ENCODE measurements at regions not wholly inside any gene's neighbourhood (a gene's known extent, or its start where the extent isn't known, plus 50 kb on each side); places are given as distances from the start of the nearest gene placed in this dataset.

GRCh38 chr4:35772291-35772690 lies 472.0 kb downstream of the ARAP2 start:
- Histone ChIP-seq H3K27me3 (ENCODE audit: control insufficient read depth in 1 of 2, insufficient read depth in 2 of 2, low read length in 2 of 2) (no peaks in the 10 kb centered on the region), H3K36me3 (ENCODE audit: insufficient read depth, low read length) (no peaks in the 10 kb centered on the region), H3K4me3 (ENCODE audit: low read length) (no peak overlapping the region), H3K4me1 (ENCODE audit: insufficient read depth, low read length) (no peaks in the 10 kb centered on the region), H3K27ac (ENCODE audit: low read depth in 1 of 2, low read length in 2 of 2) (no peak overlapping the region), H3K9me3 (ENCODE audit: control insufficient read depth in 1 of 2, insufficient read depth in 1 of 2, low read length in 2 of 2) (peaks cover 0 to 4% of the 10 kb centered on the region in 2 experiments)
- ChIA-PET CTCF (interaction anchor here (1.1 to 1.2 kb wide), 2 partner anchors 13 to 20 kb away, joined by 3 read pairs; no protein-coding TSS in a partner anchor), POLR2A (no interaction called here)
- Mint-ChIP-seq H3K4me1 (ENCODE audit: low read depth) (no peaks in the 10 kb centered on the region), H3K27ac (no peak overlapping the region), H3K9me3 (no peaks in the 10 kb centered on the region), H3K4me3 (no peak overlapping the region), H3K27me3 (no peaks in the 10 kb centered on the region), H3K36me3 (ENCODE audit: low read depth) (no peaks in the 10 kb centered on the region)
- no peak for TF ChIP-seq CTCF (IDR thresholded peaks at IDR 0.05)
- no peak for ATAC-seq (ENCODE audit: poor library complexity)
- DNase-seq, result no peak
- intact Hi-C loops (cut with DNase I, micrococcal nuclease), result no loop called here

DNA sequence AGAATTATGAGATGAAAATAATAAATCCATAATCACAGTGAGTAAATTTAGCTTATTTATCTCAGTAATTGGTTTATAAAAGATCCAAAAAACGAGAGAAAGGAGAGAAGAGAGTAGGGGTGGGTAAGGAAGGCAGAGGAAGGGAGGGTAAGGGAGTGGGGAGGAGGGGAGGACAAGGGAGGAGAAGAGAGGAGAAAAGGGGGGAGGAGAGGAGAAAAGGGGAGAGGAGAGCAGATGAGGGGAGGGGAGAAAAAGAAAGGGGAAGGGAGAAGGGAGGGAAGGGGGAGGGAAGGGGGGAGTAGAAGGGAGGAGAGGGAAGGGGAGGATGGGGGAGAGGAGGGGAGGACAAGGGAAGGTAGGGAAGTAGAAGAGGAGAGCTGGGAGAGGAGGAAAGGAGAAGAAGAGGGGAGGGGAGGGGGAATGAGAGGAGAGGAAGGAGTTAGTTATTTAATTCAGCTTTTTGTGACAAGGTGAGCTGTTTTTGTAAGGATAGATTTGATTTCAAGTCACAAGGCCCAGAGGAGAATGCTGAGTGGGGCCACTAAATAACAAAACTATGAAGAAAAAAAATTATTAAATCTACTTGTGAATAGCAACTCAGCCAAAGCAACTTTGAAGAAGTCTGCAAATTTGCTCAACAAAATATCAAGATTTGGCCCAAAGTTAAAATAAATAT lies 454.3 kb downstream of the ARAP2 start:
- H3K9me3 Mint-ChIP-seq, result no peaks in the 10 kb centered on the region
- no peaks in the 10 kb centered on the region for H3K27me3 Mint-ChIP-seq
- H3K4me3 Mint-ChIP-seq, result no peak overlapping the region
- H3K4me1 Mint-ChIP-seq (ENCODE audit: low read depth), result no peaks in the 10 kb centered on the region
- H3K36me3 Mint-ChIP-seq (ENCODE audit: low read depth), result no peaks in the 10 kb centered on the region
- no peak for TF ChIP-seq CTCF (IDR thresholded peaks at IDR 0.05)
- Histone ChIP-seq H3K36me3 (ENCODE audit: insufficient read depth, low read length) (no peaks in the 10 kb centered on the region), H3K9me3 (ENCODE audit: control insufficient read depth in 1 of 2, insufficient read depth in 1 of 2, low read length in 2 of 2) (no peaks in the 10 kb centered on the region), H3K4me3 (ENCODE audit: low read length) (no peak overlapping the region), H3K27ac (ENCODE audit: low read depth in 1 of 2, low read length in 2 of 2) (no peak overlapping the region), H3K27me3 (ENCODE audit: control insufficient read depth in 1 of 2, insufficient read depth in 2 of 2, low read length in 2 of 2) (no peaks in the 10 kb centered on the region), H3K4me1 (ENCODE audit: insufficient read depth, low read length) (no peaks in the 10 kb centered on the region)
- intact Hi-C loops (cut with DNase I, micrococcal nuclease), result no loop called here
- ATAC-seq (ENCODE audit: poor library complexity), result no peak
- ChIA-PET POLR2A (no interaction called here), CTCF (no interaction called here)
- DNase-seq, result no peak
- H3K27ac Mint-ChIP-seq, result no peak overlapping the region

DNA sequence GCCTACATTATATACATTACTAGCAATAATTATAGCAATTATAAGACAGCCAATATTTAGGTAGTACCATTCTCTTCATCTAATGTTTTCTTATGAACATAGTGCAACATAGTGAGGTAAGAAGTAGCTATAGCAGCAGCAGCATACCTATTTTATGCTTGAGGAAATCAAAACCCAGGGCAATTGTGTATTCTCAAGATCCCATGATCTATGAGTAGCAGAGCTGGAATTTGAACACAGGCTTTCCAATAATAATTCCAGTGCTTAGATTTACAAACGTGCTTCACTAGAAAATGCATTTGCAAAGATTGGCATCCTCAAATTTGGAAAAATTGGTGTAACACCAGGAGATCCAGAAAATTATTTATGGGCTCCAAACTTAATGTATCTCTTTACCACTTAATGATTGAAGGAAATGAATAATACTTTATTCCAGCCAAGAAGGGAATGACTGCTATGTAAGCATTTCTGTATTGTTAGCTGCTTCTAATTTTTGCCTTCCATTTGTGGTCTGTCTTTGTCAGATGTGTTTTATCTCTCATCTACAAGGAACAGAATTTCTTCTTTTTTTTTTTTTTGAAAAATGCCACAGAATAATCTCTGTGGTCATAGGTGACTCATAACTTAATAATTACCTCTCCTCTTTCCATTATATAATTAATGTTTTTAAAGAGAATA lies 451.1 kb downstream of the ARAP2 start:
- ATAC-seq (ENCODE audit: poor library complexity) (no peak), DNase-seq (no peak)
- ChIA-PET POLR2A (no interaction called here), CTCF (no interaction called here)
- H3K27ac ChIP-seq (ENCODE audit: low read depth in 1 of 2, low read length in 2 of 2), result no peak overlapping the region
- no peaks in the 10 kb centered on the region for H3K36me3 ChIP-seq (ENCODE audit: insufficient read depth, low read length)
- peaks cover 9% of the 10 kb centered on the region for H3K9me3 Mint-ChIP-seq
- no peaks in the 10 kb centered on the region for H3K36me3 Mint-ChIP-seq (ENCODE audit: low read depth)
- H3K4me1 ChIP-seq (ENCODE audit: insufficient read depth, low read length), result no peaks in the 10 kb centered on the region
- no peak for TF ChIP-seq CTCF (IDR thresholded peaks at IDR 0.05)
- H3K9me3 ChIP-seq (ENCODE audit: control insufficient read depth in 1 of 2, insufficient read depth in 1 of 2, low read length in 2 of 2), result no peaks in the 10 kb centered on the region
- no peaks in the 10 kb centered on the region for H3K4me1 Mint-ChIP-seq (ENCODE audit: low read depth)
- no peaks in the 10 kb centered on the region for H3K27me3 ChIP-seq (ENCODE audit: control insufficient read depth in 1 of 2, insufficient read depth in 2 of 2, low read length in 2 of 2)
- intact Hi-C loops (cut with DNase I, micrococcal nuclease), result no loop called here
- no peak overlapping the region for H3K27ac Mint-ChIP-seq
- H3K27me3 Mint-ChIP-seq, result no peaks in the 10 kb centered on the region
- H3K4me3 Mint-ChIP-seq, result no peak overlapping the region
- no peak overlapping the region for H3K4me3 ChIP-seq (ENCODE audit: low read length)
